ENCODE measurements at regions not wholly inside any gene's neighbourhood (a gene's known extent, or its start where the extent isn't known, plus 50 kb on each side); places are given as distances from the start of the nearest gene placed in this dataset.

DNA sequence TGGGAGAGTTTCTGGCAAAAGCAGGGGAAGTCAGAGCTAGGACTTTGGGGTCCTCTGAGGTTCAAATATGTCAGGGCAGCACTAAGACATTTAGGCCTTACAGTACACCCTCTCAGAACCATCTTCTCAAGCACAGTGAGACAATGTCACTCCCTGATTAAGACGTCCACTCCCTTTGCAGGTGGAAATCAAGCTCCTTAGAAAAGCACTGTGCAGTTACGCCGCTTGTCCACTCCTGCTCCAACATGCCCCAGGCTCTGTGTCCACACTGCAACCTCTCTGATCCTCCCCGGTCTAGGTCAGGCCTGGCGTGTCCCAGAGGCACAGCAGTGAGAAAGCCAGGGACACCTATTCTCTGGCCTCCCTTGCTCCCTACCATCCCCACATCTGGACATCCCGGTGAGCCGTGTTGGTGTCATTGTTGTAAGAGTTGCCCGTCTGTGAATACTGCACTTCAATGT is 528.6 kb upstream of the ID2 start:
- peaks cover 32% of the 10 kb centered on the region for H3K4me1 ChIP-seq (ENCODE audit: control insufficient read depth, insufficient read depth, low read length)
- no peaks in the 10 kb centered on the region for H3K9me3 ChIP-seq (replicated peaks; ENCODE audit: low read length)
- H3K36me3 ChIP-seq (ENCODE audit: insufficient read depth, low read length): no peaks in the 10 kb centered on the region
- H3K4me2 ChIP-seq (ENCODE audit: low read length): no peak overlapping the region
- H3K9ac ChIP-seq (ENCODE audit: low read depth, low read length): no peak overlapping the region
- H3K4me3 ChIP-seq (ENCODE audit: low read length): no peak overlapping the region
- H3K27me3 ChIP-seq (ENCODE audit: control insufficient read depth, insufficient read depth, low read length): no peaks in the 10 kb centered on the region

DNA sequence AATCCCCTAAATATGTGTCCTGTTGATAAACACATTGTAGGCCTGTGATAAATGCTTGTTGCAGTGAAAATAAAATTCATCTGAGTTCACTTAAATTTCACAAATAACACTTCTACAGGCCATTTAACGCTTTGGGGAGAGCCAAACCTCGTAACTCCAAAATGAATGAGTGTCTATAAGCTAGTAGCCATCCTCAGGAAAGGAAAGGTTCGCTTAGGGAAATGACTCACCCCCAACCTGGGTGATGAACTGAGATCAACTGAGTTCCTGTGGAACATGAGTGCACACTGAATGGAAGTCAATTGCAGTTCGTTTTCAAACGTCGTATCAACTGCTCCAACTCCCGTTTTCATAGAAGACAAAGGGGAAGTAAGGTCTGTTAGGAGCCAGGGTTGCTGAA is 527.6 kb upstream of the ID2 start:
- no peak overlapping the region for H3K9ac ChIP-seq (ENCODE audit: low read depth, low read length)
- H3K27me3 ChIP-seq (ENCODE audit: control insufficient read depth, insufficient read depth, low read length): no peaks in the 10 kb centered on the region
- H3K4me3 ChIP-seq (ENCODE audit: low read length): no peak overlapping the region
- H3K9me3 ChIP-seq (replicated peaks; ENCODE audit: low read length): no peaks in the 10 kb centered on the region
- H3K4me2 ChIP-seq (ENCODE audit: low read length): no peak overlapping the region
- H3K36me3 ChIP-seq (ENCODE audit: insufficient read depth, low read length): no peaks in the 10 kb centered on the region
- H3K4me1 ChIP-seq (ENCODE audit: control insufficient read depth, insufficient read depth, low read length): peaks cover 22% of the 10 kb centered on the region

GRCh38 chr2:8154936-8155335 is 526.9 kb upstream of the ID2 start:
- H3K4me3 ChIP-seq (ENCODE audit: low read length): no peak overlapping the region
- no peaks in the 10 kb centered on the region for H3K9me3 ChIP-seq (replicated peaks; ENCODE audit: low read length)
- no peaks in the 10 kb centered on the region for H3K27me3 ChIP-seq (ENCODE audit: control insufficient read depth, insufficient read depth, low read length)
- no peak overlapping the region for H3K9ac ChIP-seq (ENCODE audit: low read depth, low read length)
- H3K4me1 ChIP-seq (ENCODE audit: control insufficient read depth, insufficient read depth, low read length): peaks cover 19% of the 10 kb centered on the region
- H3K4me2 ChIP-seq (ENCODE audit: low read length): no peak overlapping the region
- H3K36me3 ChIP-seq (ENCODE audit: insufficient read depth, low read length): no peaks in the 10 kb centered on the region

DNA sequence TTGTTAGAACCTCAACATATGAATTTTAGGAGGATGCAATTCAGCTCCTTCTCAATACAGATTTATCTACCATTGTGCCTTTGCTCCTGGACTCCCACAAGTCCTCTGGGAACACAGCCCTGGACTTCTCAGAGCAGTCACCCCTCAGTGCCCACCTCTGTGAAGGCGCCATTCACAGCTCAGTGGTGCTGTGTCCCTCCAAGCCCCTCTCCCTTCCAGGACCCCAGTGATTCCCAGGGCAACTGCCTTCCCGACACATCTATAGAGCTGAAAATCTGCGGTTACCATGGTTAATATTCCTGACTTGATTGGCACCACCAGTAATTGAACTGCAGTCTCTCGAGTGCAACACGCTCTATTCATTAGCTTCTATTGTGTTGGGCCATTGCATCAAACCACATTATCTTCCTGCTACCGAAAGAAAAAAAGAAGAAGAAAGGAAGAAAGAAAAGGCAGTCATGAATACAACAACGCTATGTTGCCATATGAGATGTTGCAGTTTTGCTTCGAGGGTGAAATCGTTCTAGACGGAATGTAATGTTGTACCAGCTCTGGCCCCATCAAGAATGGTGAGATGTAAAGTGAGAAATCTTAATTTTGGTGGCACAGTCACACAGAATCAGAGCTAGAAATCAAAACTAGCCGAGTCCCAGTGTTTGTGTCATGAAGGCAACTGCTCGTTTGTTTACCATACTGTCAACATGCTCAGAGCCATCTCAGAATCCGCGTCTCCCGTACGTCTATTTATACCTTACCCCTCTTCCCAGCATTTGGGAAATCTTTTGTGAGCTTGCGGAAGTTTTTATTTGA is 524.0 kb upstream of the ID2 start:
- no peak overlapping the region for H3K4me3 ChIP-seq (ENCODE audit: low read length)
- no peak overlapping the region for H3K9ac ChIP-seq (ENCODE audit: low read depth, low read length)
- peaks cover 16% of the 10 kb centered on the region for H3K4me1 ChIP-seq (ENCODE audit: control insufficient read depth, insufficient read depth, low read length)
- no peaks in the 10 kb centered on the region for H3K36me3 ChIP-seq (ENCODE audit: insufficient read depth, low read length)
- no peaks in the 10 kb centered on the region for H3K9me3 ChIP-seq (replicated peaks; ENCODE audit: low read length)
- H3K27me3 ChIP-seq (ENCODE audit: control insufficient read depth, insufficient read depth, low read length): no peaks in the 10 kb centered on the region
- H3K4me2 ChIP-seq (ENCODE audit: low read length): no peak overlapping the region

DNA sequence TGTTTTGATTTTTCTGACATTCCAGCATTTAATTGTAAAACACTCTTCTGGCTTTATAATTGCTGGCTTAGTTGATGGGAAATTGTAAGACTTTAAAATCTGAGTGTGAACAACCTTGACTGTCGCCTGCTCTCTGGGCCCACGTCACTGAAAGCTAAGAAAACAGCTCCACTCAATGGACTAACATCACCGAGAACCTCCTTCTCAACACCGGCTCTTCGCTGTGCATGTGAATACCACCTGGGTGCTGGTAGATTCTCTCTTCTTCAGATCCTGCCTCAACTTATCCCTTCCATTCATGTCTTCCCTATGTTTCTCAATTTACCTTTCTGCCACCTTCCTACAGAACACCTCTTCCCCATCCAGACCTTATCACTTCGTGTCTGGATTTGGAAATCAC is 523.1 kb upstream of the ID2 start:
- H3K4me3 ChIP-seq (ENCODE audit: low read length): no peak overlapping the region

DNA sequence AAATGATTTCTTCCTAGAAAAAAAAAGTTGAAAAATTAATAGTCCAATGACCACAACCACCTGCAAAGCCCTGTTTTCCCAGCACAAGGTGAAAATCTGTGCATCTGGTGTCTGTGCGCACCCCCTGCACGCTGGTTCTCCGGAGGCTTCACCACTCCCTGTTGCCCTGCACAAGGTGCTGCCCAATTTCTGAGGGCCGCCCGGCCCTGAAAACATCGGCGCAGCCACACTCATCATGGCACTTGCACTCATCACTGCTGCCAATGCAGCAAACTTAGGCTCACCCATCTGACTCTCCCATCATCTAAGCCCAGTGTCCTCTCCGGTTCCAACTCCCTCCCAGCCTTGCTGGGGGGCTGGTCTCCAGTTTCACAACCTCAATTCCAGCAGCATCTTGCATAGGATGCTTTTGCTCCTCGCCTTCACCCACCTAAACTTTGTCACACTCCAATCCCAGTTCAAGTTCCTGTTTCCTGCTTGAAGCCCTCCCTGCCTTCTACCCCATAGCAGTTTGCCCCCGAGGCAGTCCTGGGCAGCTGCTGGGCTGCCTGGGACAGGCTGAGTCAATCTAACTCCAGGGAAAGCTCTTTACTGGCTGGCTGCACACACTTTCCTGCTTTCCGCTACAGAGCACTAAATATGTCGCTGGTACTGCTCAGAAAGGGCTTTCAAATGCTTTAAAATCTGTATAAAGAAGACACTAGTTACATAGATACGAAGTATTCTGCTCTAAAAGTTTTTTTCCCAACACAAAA is 522.5 kb upstream of the ID2 start:
- H3K9ac ChIP-seq (ENCODE audit: low read depth, low read length): no peak overlapping the region
- H3K9me3 ChIP-seq (replicated peaks; ENCODE audit: low read length): no peaks in the 10 kb centered on the region
- no peaks in the 10 kb centered on the region for H3K36me3 ChIP-seq (ENCODE audit: insufficient read depth, low read length)
- no peak overlapping the region for H3K4me2 ChIP-seq (ENCODE audit: low read length)
- no peaks in the 10 kb centered on the region for H3K27me3 ChIP-seq (ENCODE audit: control insufficient read depth, insufficient read depth, low read length)
- no peak overlapping the region for H3K4me3 ChIP-seq (ENCODE audit: low read length)
- peaks cover 14% of the 10 kb centered on the region for H3K4me1 ChIP-seq (ENCODE audit: control insufficient read depth, insufficient read depth, low read length)

More for the DNA sequence above, 523.1 kb upstream of the ID2 start:
- Histone ChIP-seq H3K27me3 (ENCODE audit: control insufficient read depth, insufficient read depth, low read length) (no peaks in the 10 kb centered on the region), H3K4me2 (ENCODE audit: low read length) (no peak overlapping the region), H3K36me3 (ENCODE audit: insufficient read depth, low read length) (no peaks in the 10 kb centered on the region), H3K4me1 (ENCODE audit: control insufficient read depth, insufficient read depth, low read length) (peaks cover 16% of the 10 kb centered on the region), H3K9me3 (replicated peaks; ENCODE audit: low read length) (no peaks in the 10 kb centered on the region), H3K9ac (ENCODE audit: low read depth, low read length) (no peak overlapping the region)

DNA sequence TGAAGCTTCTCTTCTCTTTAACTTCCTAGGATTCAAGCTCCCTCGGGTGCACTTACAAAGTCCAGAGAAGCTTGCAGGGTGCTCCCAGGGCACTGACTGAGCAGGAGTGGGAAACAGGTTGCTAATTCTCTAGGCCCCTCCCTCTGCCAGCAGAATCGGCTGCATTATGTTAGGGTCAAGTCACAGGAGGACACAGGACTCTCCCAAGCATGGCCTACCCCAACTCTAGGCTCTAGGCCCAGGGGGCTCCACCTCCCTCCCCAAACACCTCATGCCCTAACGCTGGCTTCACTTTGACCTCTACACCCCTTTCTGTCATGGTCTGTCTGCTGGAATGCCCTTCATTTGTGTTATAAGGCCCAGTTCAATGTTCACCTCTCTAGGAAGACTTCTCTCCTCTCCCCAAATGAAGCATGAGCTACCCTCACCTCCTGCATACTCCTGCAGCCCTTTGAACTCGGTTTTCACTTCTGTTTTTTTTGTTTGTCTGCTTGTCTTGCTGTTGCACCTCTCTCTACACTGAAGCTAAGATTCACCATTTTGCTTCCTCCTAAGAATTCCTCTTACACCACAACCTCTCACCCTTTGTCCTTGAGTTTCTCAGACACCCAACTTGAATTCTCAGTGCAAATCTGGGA is 521.8 kb upstream of the ID2 start:
- no peaks in the 10 kb centered on the region for H3K27me3 ChIP-seq (ENCODE audit: control insufficient read depth, insufficient read depth, low read length)
- no peaks in the 10 kb centered on the region for H3K9me3 ChIP-seq (replicated peaks; ENCODE audit: low read length)
- H3K4me3 ChIP-seq (ENCODE audit: low read length): no peak overlapping the region
- H3K9ac ChIP-seq (ENCODE audit: low read depth, low read length): no peak overlapping the region
- peaks cover 7% of the 10 kb centered on the region for H3K4me1 ChIP-seq (ENCODE audit: control insufficient read depth, insufficient read depth, low read length)
- no peaks in the 10 kb centered on the region for H3K36me3 ChIP-seq (ENCODE audit: insufficient read depth, low read length)
- no peak overlapping the region for H3K4me2 ChIP-seq (ENCODE audit: low read length)

DNA sequence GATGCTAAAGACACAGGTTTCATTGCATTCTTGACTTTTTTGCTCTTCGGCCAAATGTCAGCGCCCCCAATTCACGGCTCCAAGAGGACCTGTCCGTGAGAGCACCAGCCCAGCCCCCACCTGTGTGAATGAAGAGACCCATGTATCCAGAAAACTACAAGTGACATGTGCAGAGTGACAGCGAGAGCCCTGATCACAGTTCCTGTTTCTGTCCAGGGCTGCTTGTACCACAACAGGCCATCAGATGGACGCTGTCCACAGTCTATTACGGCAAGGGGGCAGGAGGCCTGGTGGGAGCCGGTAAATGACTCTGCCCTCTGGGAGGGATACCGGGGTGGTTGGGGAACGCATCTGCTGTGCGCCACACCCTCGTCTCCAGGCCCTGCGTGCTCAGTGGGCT is 520.9 kb upstream of the ID2 start:
- H3K4me3 ChIP-seq (ENCODE audit: low read length): no peak overlapping the region
- no peak overlapping the region for H3K4me2 ChIP-seq (ENCODE audit: low read length)
- H3K9me3 ChIP-seq (replicated peaks; ENCODE audit: low read length): no peaks in the 10 kb centered on the region
- no peaks in the 10 kb centered on the region for H3K27me3 ChIP-seq (ENCODE audit: control insufficient read depth, insufficient read depth, low read length)
- H3K9ac ChIP-seq (ENCODE audit: low read depth, low read length): no peak overlapping the region
- H3K4me1 ChIP-seq (ENCODE audit: control insufficient read depth, insufficient read depth, low read length): no peaks in the 10 kb centered on the region
- H3K36me3 ChIP-seq (ENCODE audit: insufficient read depth, low read length): no peaks in the 10 kb centered on the region

DNA sequence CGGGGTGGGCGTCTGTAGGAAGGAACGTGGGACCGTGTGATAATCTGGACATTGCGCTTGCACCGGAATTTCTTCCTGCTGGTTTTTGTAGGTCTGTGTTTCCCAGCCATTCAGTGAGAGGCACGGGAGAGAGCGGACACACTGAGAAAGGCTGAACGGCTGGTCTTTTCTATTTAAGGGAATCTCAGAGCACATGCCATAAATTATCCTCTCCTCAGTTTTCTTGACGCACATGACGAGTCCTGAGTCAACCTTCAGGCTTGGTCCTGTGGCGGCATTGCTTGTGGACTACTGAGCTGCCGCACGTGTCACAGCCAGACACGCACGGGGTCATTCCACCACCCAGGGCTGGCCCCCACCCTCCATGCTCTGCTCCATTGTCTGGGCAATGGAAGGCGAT is 519.3 kb upstream of the ID2 start:
- H3K36me3 ChIP-seq (ENCODE audit: insufficient read depth, low read length): no peaks in the 10 kb centered on the region
- no peak overlapping the region for H3K4me3 ChIP-seq (ENCODE audit: low read length)
- H3K9me3 ChIP-seq (replicated peaks; ENCODE audit: low read length): no peaks in the 10 kb centered on the region
- H3K4me1 ChIP-seq (ENCODE audit: control insufficient read depth, insufficient read depth, low read length): no peaks in the 10 kb centered on the region
- no peak overlapping the region for H3K9ac ChIP-seq (ENCODE audit: low read depth, low read length)
- no peak overlapping the region for H3K4me2 ChIP-seq (ENCODE audit: low read length)
- H3K27me3 ChIP-seq (ENCODE audit: control insufficient read depth, insufficient read depth, low read length): no peaks in the 10 kb centered on the region

GRCh38 chr2:8165550-8165949 is 516.3 kb upstream of the ID2 start:
- Histone ChIP-seq H3K27me3 (ENCODE audit: control insufficient read depth, insufficient read depth, low read length) (no peaks in the 10 kb centered on the region), H3K9ac (ENCODE audit: low read depth, low read length) (no peak overlapping the region), H3K4me3 (ENCODE audit: low read length) (no peak overlapping the region), H3K4me1 (ENCODE audit: control insufficient read depth, insufficient read depth, low read length) (peaks cover 24% of the 10 kb centered on the region), H3K36me3 (ENCODE audit: insufficient read depth, low read length) (no peaks in the 10 kb centered on the region), H3K4me2 (ENCODE audit: low read length) (no peak overlapping the region), H3K9me3 (replicated peaks; ENCODE audit: low read length) (no peaks in the 10 kb centered on the region)

DNA sequence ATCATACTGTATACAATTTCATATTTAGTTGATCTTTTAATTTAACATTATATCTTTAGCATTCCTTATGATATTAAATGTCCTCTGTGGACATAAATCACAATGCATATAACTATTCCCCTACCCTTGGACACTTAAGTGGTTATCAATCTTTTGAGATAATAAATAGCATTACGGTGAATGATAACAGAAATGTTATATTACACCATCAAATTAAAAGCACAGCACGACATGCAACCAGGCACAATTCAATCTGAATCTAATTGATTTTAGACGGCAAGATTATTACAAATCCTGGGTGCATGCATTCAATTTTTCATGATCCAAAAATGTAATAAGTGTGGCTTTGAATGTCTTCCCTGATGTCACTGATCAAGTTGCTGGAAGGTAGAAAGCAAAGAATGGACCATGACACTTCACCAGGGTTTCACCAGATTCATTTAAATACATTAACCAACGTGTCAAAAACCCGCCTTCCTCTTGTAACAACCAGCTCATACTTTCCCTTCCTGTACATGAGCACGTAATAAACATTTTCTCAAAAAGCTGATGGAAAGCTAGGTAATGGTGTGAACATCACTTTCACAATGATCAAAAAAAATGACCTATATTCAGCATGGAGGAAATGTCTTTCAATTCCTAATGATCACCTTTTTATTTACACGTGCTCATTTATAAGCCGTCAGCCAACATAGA is 513.7 kb upstream of the ID2 start:
- H3K4me3 ChIP-seq (ENCODE audit: low read length): no peak overlapping the region
- H3K4me1 ChIP-seq (ENCODE audit: control insufficient read depth, insufficient read depth, low read length): peaks cover 40% of the 10 kb centered on the region
- no peaks in the 10 kb centered on the region for H3K9me3 ChIP-seq (replicated peaks; ENCODE audit: low read length)
- H3K36me3 ChIP-seq (ENCODE audit: insufficient read depth, low read length): no peaks in the 10 kb centered on the region
- H3K4me2 ChIP-seq (ENCODE audit: low read length): no peak overlapping the region
- H3K9ac ChIP-seq (ENCODE audit: low read depth, low read length): no peak overlapping the region
- no peaks in the 10 kb centered on the region for H3K27me3 ChIP-seq (ENCODE audit: control insufficient read depth, insufficient read depth, low read length)

Measured in skeletal muscle satellite cell (primary cell).